Small intestine (tissue), 7 donors: ENCODE measurements at regions not wholly inside any gene's neighbourhood (a gene's known extent, or its start where the extent isn't known, plus 50 kb on each side); places are given as distances from the start of the nearest gene placed in this dataset.
"Not testable (repeated sequence)": the region's sequence is repeated elsewhere in the genome, so short reads cannot be mapped to it uniquely, and the experiment has no call there.

ENCODE experiments used
- DNase-seq, 2 donors: peaks; one replicate each; pipeline versions ENCODE4 v3.0.0 to v3.0.0-alpha.2; 2013
- FAIRE-seq: peaks from 2 replicates; lab custom pipeline; 2012; peaks lifted over from hg19 to GRCh38; lab: Jason Lieb, UNC
- H3K27ac ChIP-seq, 3 donors: one replicate each; pipeline ENCODE4 v1.5.1; 2013; ENCODE audit warnings: low read length in 2 of 3, mild to moderate bottlenecking in 2 of 3, control low read depth in 1 of 3, inconsistent platforms in 1 of 3, low read depth in 1 of 3, moderate library complexity in 1 of 3
- H3K27me3 ChIP-seq, 3 donors: one replicate each; pipeline ENCODE4 v1.6.1; 2013; ENCODE audit warnings: low read length in 3 of 3, inconsistent platforms in 1 of 3; ENCODE audit not compliant: control insufficient read depth in 3 of 3, insufficient read depth in 3 of 3
- H3K36me3 ChIP-seq, 3 donors: one replicate each; pipeline ENCODE4 v1.6.1; 2013; ENCODE audit warnings: low read length in 3 of 3, inconsistent platforms in 1 of 3, low read depth in 1 of 3, mild to moderate bottlenecking in 1 of 3, moderate library complexity in 1 of 3; ENCODE audit not compliant: control insufficient read depth in 3 of 3, insufficient read depth in 2 of 3
- H3K4me1 ChIP-seq, 3 donors: one replicate each; pipeline ENCODE4 v1.6.1; 2013; ENCODE audit warnings: low read length in 2 of 3, inconsistent platforms in 1 of 3, low read depth in 1 of 3, mild to moderate bottlenecking in 1 of 3, moderate library complexity in 1 of 3; ENCODE audit not compliant: control insufficient read depth in 3 of 3, insufficient read depth in 2 of 3
- H3K4me3 ChIP-seq, 3 donors: one replicate each; pipeline ENCODE4 v1.5.1; 2013; ENCODE audit warnings: low read length in 3 of 3, control low read depth in 1 of 3, inconsistent platforms in 1 of 3, low read depth in 1 of 3, mild to moderate bottlenecking in 1 of 3, moderate library complexity in 1 of 3
- H3K9me3 ChIP-seq, 2 donors: one replicate each; pipeline ENCODE4 v1.6.1; 2013; ENCODE audit warnings: low read depth in 1 of 2, low read length in 1 of 2; ENCODE audit not compliant: control insufficient read depth in 2 of 2, insufficient read depth in 1 of 2
- WGBS, 3 donors: extraction: QIAGEN DNeasy Blood & Tissue Kit; methylation state at CpG; one replicate each; pipeline ENCODE4 v1.1.7; 2013; 5-methylcytosine and 5-hydroxymethylcytosine counted together
- donor health status: healthy with polysubstance abuse.
- donor health status: control.
- donor health status: control.
- donor health status: Bipolar disorder and iron deficiency.
- donor health status: healthy.

- Histone ChIP-seq H3K36me3 (no peaks in the 10 kb centered on the region), H3K4me1 (no peaks in the 10 kb centered on the region), H3K27ac (no peak overlapping the region), H3K9me3 (no peaks in the 10 kb centered on the region), H3K4me3 (no peak overlapping the region), H3K27me3 (no peaks in the 10 kb centered on the region)
- FAIRE-seq = no peak
- DNase-seq = no peak
- 71 to 100% (median 87%) methylated on average over 2 of the region's 2 CpGs for WGBS, 3 donors
These were observed 1407.6 kb upstream of the RAG2 start for GRCh38 chr11:38005597-38005996.

GRCh38 chr11:37999171-37999570 lies 1401.1 kb upstream of the RAG2 start:
- WGBS, 3 donors = 69 to 90% (median 77%) methylated on average over 3 of the region's 3 CpGs
- no peaks in the 10 kb centered on the region for H3K4me1 ChIP-seq
- FAIRE-seq = no peak
- no peak overlapping the region for H3K4me3 ChIP-seq
- no peak overlapping the region for H3K27ac ChIP-seq
- H3K9me3 ChIP-seq = no peaks in the 10 kb centered on the region
- no peaks in the 10 kb centered on the region for H3K27me3 ChIP-seq
- H3K36me3 ChIP-seq = no peaks in the 10 kb centered on the region
- no peak for DNase-seq

- Histone ChIP-seq H3K36me3 (no peaks in the 10 kb centered on the region), H3K4me1 (no peaks in the 10 kb centered on the region), H3K4me3 (no peak overlapping the region), H3K27me3 (no peaks in the 10 kb centered on the region), H3K27ac (no peak overlapping the region), H3K9me3 (no peaks in the 10 kb centered on the region)
- WGBS, 3 donors = 79 to 83% (median 81%) methylated on average over 2 of the region's 2 CpGs
- FAIRE-seq (no peak), DNase-seq (no peak)
These were observed 1397.8 kb upstream of the RAG2 start for GRCh38 chr11:37995886-37996285.

GRCh38 chr11:37988031-37988430 lies 1390.0 kb upstream of the RAG2 start:
- no peak overlapping the region for H3K4me3 ChIP-seq
- FAIRE-seq (no peak), DNase-seq (no peak)
- no peaks in the 10 kb centered on the region for H3K9me3 ChIP-seq
- no peaks in the 10 kb centered on the region for H3K36me3 ChIP-seq
- WGBS, 3 donors = 38 to 59% (median 48%) methylated on average over 3 of the region's 3 CpGs
- H3K4me1 ChIP-seq = no peaks in the 10 kb centered on the region
- H3K27ac ChIP-seq = no peak overlapping the region
- H3K27me3 ChIP-seq = no peaks in the 10 kb centered on the region

GRCh38 chr11:37984991-37985390 lies 1387.0 kb upstream of the RAG2 start:
- Histone ChIP-seq H3K36me3 (no peaks in the 10 kb centered on the region), H3K9me3 (no peaks in the 10 kb centered on the region), H3K4me3 (no peak overlapping the region), H3K27ac (no peak overlapping the region), H3K27me3 (no peaks in the 10 kb centered on the region), H3K4me1 (no peaks in the 10 kb centered on the region)
- no peak for DNase-seq
- FAIRE-seq = no peak
- 65 to 81% (median 80%) methylated on average over 1 of the region's 1 CpG for WGBS, 3 donors

- FAIRE-seq = no peak
- peaks cover 0 to 3% (median 0%) of the 10 kb centered on the region in 3 donors for H3K4me1 ChIP-seq
- H3K27me3 ChIP-seq = no peaks in the 10 kb centered on the region
- 72 to 86% (median 77%) methylated on average over 1 of the region's 1 CpG for WGBS, 3 donors
- no peak overlapping the region for H3K27ac ChIP-seq
- DNase-seq = no peak
- no peak overlapping the region for H3K4me3 ChIP-seq
- H3K36me3 ChIP-seq = no peaks in the 10 kb centered on the region
- no peaks in the 10 kb centered on the region for H3K9me3 ChIP-seq
These were observed 1380.6 kb upstream of the RAG2 start for GRCh38 chr11:37978647-37979046.

GRCh38 chr11:37973941-37974340 lies 1375.9 kb upstream of the RAG2 start:
- peaks cover 0 to 3% (median 0%) of the 10 kb centered on the region in 3 donors for H3K4me1 ChIP-seq
- 63 to 74% (median 72%) methylated on average over 2 of the region's 2 CpGs for WGBS, 3 donors
- no peaks in the 10 kb centered on the region for H3K9me3 ChIP-seq
- H3K36me3 ChIP-seq = no peaks in the 10 kb centered on the region
- no peak for FAIRE-seq
- H3K27me3 ChIP-seq = no peaks in the 10 kb centered on the region
- DNase-seq = peak in 1 of 2 donors; percentile 3
- no peak overlapping the region for H3K4me3 ChIP-seq
- no peak overlapping the region for H3K27ac ChIP-seq

GRCh38 chr11:37972691-37973090 lies 1374.7 kb upstream of the RAG2 start:
- no peak overlapping the region for H3K4me3 ChIP-seq
- 38 to 49% (median 47%) methylated on average over 2 of the region's 2 CpGs for WGBS, 3 donors
- H3K9me3 ChIP-seq = peaks cover 0 to 5% of the 10 kb centered on the region in 2 donors
- H3K27me3 ChIP-seq = no peaks in the 10 kb centered on the region
- DNase-seq = peak in 1 of 2 donors; percentile 4
- no peak for FAIRE-seq
- peaks cover 0 to 3% (median 0%) of the 10 kb centered on the region in 3 donors for H3K4me1 ChIP-seq
- no peaks in the 10 kb centered on the region for H3K36me3 ChIP-seq
- H3K27ac ChIP-seq = no peak overlapping the region

GRCh38 chr11:37969336-37969735 lies 1371.3 kb upstream of the RAG2 start:
- not testable (repeated sequence) for DNase-seq, FAIRE-seq
- WGBS, 3 donors = 78 to 95% (median 87%) methylated on average over 4 of the region's 4 CpGs

More at GRCh38 chr11:37969336-37969735, 1371.3 kb upstream of the RAG2 start:
- H3K36me3 ChIP-seq, H3K27ac ChIP-seq, H3K4me1 ChIP-seq, H3K4me3 ChIP-seq, H3K27me3 ChIP-seq, H3K9me3 ChIP-seq: not testable (repeated sequence)
